ENCODE measurements at regions not wholly inside any gene's neighbourhood (a gene's known extent, or its start where the extent isn't known, plus 50 kb on each side); places are given as distances from the start of the nearest gene placed in this dataset.

GRCh38 chr5:125150041-125150669 lies 403.7 kb upstream of the ZNF608 start:
- no peak for DNase-seq

GRCh38 chr5:125151150-125151900 lies 404.9 kb upstream of the ZNF608 start:
- DNase-seq = no peak

- DNase-seq = no peak
Observed at GRCh38 chr5:125152044-125152443, 405.6 kb upstream of the ZNF608 start.

GRCh38 chr5:125152461-125153189 lies 406.2 kb upstream of the ZNF608 start:
- no peak for DNase-seq

GRCh38 chr5:125153231-125153630 lies 406.8 kb upstream of the ZNF608 start:
- DNase-seq = no peak

- no peak for DNase-seq
Observed at GRCh38 chr5:125154301-125155110, 408.1 kb upstream of the ZNF608 start.

- DNase-seq = no peak
Observed at GRCh38 chr5:125160787-125161502, 414.5 kb upstream of the ZNF608 start.

- no peak for DNase-seq
Observed at GRCh38 chr5:125162714-125163113, 416.3 kb upstream of the ZNF608 start.

GRCh38 chr5:125169396-125169795 lies 423.0 kb upstream of the ZNF608 start:
- no peak for DNase-seq

- DNase-seq = no peak
Observed at GRCh38 chr5:125171641-125172040, 425.2 kb upstream of the ZNF608 start.

GRCh38 chr5:125175348-125176004 lies 429.0 kb upstream of the ZNF608 start:
- no peak for DNase-seq

GRCh38 chr5:125176005-125176390 lies 429.6 kb upstream of the ZNF608 start:
- DNase-seq = no peak

- DNase-seq = no peak
Observed at GRCh38 chr5:125177340-125177739, 430.9 kb upstream of the ZNF608 start.

GRCh38 chr5:125179612-125180011 lies 433.2 kb upstream of the ZNF608 start:
- DNase-seq = no peak

- no peak for DNase-seq
Observed at GRCh38 chr5:125180231-125180829, 433.9 kb upstream of the ZNF608 start.

- no peak for DNase-seq
Observed at GRCh38 chr5:125181159-125181558, 434.7 kb upstream of the ZNF608 start.

- DNase-seq = no peak
Observed at GRCh38 chr5:125181955-125182354, 435.5 kb upstream of the ZNF608 start.

GRCh38 chr5:125185740-125186139 lies 439.3 kb upstream of the ZNF608 start:
- DNase-seq = no peak

- no peak for DNase-seq
Observed at GRCh38 chr5:125186911-125187375, 440.5 kb upstream of the ZNF608 start.

GRCh38 chr5:125189531-125189941 lies 443.1 kb upstream of the ZNF608 start:
- no peak for DNase-seq
